HG03558 (cell line): ENCODE measurements at regions not wholly inside any gene's neighbourhood (a gene's known extent, or its start where the extent isn't known, plus 50 kb on each side); places are given as distances from the start of the nearest gene placed in this dataset.

Experiments
- ATAC-seq: cut with Tn5 transposase; IDR thresholded peaks from one replicate; pipeline ENCODE4 v1.9.1; 2021; ENCODE audit warnings: moderate number of reproducible peaks; ENCODE audit not compliant: unreplicated experiment; ENCODE audit errors: extremely low read depth

DNA sequence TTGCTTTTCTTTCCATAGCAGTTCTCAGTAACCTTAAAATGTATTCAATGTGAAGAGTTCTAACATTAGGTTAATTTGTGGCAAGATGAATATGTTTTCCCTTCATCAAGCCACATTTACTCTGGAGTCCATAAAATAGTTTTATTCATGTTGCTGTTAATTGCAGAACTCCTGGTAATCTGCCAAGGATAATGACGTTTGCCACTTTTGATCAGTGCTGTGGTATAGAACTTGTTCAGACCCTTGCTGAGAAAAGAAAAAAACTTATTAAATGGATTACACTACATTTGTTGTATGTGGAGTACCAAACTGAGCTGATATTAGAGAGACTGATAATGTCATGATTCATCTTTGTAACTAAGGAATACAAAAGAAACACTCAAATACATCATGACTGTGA is 212.4 kb upstream of the DMAC1 start:
- ATAC-seq: no peak

DNA sequence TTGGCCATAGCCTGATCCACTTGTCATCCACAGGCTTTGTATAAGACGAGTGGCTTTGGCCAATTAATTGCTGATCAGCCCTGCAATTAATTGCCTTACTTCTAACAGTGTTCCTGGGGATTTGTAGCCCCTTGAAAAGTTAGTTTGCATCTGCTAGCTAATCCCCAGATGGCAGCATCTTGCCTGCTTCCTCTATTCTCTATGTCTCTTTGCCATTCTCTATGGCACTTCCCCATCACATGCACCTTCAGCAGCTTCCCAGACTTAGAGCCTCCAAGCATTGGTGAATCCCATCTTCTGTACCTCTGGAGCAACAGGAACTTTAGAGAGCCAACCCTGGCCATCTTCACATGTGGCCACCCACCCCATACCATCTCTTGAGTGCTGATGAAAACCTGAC is 197.0 kb upstream of the DMAC1 start:
- ATAC-seq: no peak

DNA sequence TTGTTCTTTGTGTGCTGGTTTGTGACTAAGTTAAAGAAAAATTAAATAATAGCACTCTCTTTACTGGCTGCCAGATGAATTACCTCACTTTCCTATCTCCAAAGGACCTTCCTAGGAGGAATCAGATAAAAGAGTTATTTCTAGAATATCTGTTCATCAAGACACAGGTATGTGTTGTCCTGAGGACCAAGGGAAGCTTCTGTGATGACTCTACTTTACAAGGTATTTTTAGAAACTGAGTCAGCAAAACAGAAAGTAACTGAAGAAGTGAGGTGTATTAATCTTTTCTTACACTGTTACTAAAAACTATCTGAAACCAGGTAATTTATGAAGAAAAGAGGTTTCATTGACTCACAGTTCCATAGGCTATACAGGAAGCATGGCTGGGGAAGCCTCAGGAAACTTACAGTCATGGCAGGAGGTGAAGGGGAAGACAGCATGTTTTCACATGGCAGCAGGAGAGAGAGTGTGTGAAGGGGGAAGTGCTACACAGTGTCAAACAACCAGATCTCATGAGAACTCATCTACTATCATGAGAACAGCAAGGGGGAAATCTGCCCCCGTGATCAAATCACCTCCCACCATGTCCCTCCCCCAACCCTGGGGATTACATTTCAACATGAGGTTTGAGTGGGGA is 189.2 kb upstream of the DMAC1 start:
- ATAC-seq: no peak

GRCh38 chr9:7984692-7985091 is 185.1 kb upstream of the DMAC1 start:
- ATAC-seq: no peak

DNA sequence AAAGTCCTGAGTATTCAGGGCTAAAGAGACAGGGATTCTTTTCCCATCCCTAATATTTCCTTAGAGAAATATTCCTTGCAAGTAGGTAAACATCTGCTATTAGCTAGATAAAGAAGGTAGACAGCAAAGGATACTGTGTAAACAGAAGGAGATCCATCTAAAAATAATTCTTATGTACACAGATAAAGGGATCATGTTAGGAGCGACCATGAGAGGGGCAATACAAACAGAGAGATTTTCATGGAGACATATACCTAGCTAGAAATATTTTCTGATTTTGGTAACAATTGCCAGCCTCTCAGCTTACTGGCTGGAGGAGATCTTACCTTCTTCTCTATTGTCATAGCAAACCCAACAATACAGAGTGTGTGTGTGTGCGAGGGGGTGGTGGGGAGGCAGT is 184.6 kb upstream of the DMAC1 start:
- ATAC-seq: no peak

DNA sequence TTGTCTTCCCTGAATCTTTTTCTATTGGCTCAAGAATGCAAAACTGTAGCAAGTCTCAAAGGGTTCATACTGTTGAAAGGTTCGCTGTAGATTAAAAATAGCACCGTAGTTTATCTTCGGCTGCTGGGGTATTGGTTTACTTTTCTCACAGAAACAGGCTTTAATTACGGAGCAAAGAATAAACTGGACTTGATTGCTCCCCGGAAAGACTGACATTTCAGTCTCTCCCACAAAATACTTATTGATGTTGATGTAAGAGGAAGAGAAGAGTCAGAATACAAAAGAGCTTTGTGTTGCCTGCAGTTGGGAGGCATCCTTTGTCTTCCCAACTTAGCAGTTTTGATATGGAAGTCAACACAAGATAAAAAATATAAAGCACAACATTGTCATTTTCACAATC is 183.9 kb upstream of the DMAC1 start:
- ATAC-seq: no peak

- ATAC-seq: no peak
Measured at GRCh38 chr9:7982907-7983306, 183.3 kb upstream of the DMAC1 start.

GRCh38 chr9:7980691-7981289 is 181.2 kb upstream of the DMAC1 start:
- ATAC-seq: no peak

- ATAC-seq: no peak
Measured at GRCh38 chr9:7980041-7980440, 180.5 kb upstream of the DMAC1 start.

DNA sequence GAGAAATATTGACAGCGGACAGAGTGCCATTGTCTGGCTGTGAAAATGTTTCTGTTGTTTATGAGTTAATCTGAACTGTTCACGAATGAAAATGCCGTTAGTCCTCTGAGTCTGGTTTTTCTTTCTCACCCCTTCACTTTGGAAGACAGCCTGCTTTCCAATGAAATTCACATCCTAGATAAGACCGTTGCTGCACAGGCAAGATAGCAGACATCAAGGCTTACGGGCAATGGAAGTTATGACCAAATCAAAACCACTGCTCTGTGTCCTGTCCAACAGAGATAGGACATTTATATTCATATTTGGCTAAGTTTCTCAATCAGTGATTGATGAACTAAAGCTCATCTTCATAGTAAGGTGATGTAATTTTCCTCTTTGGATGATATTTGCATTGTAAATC is 180.0 kb upstream of the DMAC1 start:
- ATAC-seq: no peak

DNA sequence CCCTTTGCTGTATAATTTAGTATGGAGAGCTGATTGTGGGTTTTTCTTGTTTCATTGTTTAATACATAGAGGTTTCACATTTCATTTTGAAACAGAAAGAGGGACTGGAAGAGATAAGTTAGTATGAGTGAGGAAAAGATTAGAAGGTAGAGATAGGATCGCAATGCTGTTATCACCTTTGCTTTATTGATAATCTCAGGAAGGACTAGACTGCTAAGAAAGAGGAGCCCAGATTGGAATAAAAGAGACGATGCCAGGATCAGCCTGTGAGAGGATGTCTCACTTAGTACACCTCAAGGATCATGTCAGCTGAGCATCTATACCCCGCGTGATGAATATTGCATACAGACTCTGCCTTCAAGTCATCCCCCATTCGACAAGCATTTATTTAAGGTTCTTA is 178.0 kb upstream of the DMAC1 start:
- ATAC-seq: no peak

DNA sequence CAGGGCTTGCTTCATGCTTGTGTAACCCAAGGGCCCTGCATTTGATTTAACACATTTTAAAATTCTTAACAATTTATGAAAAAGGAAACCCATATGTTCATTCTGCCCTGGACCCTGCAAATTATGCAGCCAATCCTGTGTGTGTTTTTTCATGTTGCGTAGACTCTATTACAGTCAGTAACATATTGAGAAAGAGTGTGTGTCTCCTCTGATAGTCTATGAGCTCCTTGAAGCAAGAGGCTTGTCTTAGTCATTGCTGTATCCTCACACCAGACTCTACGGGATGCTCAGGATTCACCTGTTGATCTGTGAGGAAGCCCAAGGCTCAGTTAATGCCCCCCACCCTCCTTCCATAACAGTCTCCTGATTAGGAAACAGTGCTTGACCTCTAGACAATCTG is 177.3 kb upstream of the DMAC1 start:
- ATAC-seq: no peak

DNA sequence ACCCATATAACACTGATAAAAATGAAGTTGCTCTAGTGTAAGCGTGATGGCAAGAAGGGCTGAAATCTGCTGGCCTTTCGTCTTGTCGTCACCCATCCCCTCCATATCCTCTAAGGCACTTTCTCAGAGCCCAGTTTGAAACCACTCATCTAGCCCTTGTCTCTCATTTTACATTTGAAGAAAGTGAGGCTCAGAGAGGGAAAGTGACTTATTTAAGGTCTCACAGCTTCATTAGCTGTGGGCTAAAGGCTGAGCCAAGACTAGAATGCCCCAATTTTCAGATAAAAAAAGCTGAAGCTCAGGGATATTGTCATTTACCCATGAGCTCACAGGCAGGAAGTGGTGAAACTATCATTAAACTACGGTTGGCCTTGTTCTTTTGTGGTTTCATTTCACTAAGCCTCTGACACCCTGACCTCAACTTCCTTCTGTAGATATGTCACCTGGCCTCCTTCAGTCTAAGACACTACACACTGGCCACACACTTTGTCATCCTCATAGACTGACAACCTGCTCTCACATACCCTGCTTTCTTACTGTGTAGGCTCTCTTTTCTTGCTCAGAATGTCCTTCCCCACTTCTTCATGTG is 176.7 kb upstream of the DMAC1 start:
- peak; percentile 98 for ATAC-seq

DNA sequence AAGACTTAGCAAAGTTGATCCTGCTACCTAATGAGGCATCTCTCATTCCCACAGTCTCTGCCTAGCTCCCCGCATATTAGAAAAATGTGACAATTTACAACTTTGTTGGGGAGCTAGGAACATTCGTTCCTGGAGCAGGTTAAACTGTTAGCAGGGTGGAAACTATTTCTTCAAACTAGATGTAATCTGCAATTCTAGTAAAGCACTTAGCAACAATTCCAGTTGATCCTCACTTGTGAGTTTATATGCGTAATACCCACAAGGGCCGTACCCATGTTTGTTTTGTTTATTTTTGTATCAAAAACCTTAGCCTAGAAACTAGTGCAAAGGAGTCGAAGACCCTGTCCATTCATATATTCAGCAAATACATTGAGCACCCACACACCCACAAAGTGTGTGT is 175.8 kb upstream of the DMAC1 start:
- no peak for ATAC-seq

DNA sequence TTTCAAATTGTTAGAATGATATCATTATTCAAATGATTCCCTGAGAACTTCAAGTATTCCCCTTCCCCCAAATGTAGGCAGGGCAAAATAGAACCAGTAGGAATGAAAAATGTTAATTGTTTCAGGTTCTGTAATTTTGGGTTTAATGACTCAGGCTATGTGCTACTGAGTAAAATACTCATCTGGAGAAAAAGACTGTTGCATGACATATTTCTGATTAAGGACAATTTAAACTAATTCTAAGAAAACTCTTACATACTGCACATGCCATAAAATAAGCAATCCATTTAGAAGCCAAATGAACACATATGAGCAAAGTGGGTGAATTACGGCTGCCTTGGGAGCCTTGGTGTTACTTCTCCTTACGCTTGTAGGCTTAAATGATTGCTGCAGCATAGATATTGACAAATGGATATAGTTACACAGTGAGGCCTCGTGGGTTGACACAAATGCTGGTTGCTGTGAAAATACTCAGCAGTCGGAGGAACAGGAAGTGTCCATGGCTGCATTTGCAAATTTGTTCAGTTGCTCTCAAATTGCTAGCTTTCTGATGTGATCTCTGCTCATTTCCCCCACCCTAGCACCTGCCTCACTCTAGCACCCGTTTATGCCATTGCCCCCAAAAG is 174.9 kb upstream of the DMAC1 start:
- ATAC-seq: no peak

DNA sequence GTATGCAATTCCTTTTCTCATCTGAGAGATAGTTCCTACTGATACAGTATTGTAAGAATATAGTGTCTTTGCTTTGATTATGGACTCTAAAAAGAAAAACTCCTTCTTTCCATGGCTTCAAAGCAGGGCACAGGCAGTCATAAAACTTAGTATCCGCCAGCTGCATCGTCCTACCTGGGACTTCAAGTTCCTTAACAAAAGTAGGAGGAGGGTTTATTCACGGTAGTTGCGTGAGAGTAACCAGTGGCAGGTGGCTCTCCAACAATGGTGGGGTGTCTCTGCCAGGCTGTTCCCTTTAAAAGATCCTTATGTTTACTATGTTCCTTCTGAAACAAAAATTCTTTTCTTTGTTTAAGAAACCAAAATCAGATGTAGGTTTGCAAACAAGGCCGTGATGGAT is 173.5 kb upstream of the DMAC1 start:
- ATAC-seq: no peak

- ATAC-seq: no peak
Measured at GRCh38 chr9:7970681-7971330, 171.2 kb upstream of the DMAC1 start.

- no peak for ATAC-seq
Measured at GRCh38 chr9:7968687-7969086, 169.1 kb upstream of the DMAC1 start.

- no peak for ATAC-seq
Measured at GRCh38 chr9:7967851-7968250, 168.3 kb upstream of the DMAC1 start.

DNA sequence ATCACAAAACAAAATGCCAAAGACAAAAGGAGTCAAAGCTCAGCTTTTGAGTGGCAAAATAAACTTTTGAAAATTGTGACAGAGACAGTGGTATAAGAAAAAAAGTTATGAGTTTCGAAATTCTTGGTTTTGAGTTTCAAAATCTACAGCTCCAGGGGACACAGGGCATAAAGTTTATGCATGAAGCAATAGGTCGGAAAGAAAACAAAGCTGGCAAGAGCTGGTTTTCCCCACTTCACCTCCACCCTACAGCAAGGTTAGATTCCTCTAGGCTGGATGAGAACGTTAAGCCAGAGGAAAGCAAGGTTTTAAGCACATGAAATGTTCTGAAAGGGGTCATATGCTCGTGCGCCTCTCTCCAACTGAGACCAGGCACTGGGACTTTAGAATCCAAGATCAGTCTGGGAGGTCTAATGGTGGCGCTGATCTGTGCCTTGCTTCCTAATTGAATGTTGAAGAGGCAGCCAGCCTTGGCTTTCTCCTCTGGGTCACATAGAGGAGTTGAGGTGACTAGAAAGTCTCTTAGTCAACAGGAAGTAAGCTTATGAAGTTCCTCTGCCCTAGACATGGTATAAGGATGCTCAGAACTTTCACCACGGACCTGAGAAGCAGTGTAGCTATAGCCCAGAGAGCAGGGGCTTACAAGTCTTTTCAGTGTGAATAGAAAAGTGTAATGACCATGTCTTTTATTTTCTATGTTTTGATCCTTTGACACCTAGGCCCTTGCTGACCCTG is 167.7 kb upstream of the DMAC1 start:
- no peak for ATAC-seq

DNA sequence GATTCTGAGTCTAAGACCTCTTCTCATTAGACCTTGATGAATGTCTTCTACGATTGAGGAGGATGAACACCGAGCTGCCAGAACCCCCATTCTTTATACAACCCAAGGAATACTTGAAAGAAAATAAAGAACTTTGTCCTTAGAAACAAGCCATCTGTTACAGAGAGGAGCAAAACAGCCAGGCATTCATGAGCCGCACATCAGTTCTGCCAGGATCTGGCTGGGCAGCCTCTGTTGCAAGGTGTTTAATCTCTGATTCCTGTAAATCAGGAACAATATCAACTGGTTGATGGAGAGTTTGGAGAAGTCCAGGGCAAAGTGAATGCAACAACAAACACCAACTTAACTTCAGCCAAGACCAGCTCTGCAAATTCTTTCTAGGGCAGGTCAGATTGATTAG is 165.5 kb upstream of the DMAC1 start:
- no peak for ATAC-seq
